ENCODE measurements at regions not wholly inside any gene's neighbourhood (a gene's known extent, or its start where the extent isn't known, plus 50 kb on each side); places are given as distances from the start of the nearest gene placed in this dataset.

DNA sequence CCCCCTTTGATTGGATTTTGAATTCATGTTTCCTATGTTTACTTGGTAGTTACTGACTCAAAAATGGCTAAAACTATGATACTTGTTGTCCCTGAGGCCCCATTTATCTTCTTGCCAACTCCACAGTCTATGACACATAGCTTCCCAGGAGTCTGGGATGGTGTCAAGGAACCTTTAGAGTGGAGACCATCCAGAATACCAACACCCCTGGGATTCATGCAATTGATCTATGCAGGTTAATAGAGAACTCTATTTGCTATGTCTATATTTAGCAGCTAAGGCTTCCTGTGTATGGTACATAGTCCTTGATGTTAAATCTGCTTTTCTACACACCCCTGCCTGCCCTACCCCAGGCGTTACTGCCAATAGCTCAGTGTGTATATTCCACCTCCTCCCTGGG lies 218.5 kb upstream of the HDAC4 start:
- Histone ChIP-seq H3K4me2 (ENCODE audit: control insufficient read depth, insufficient read depth) (no peak overlapping the region), H2AFZ (ENCODE audit: control insufficient read depth, low read depth, low read length) (no peak overlapping the region), H3K9me3 (replicated peaks; ENCODE audit: control insufficient read depth, insufficient read depth, low read length) (no peaks in the 10 kb centered on the region), H3K36me3 (ENCODE audit: control insufficient read depth in 2 of 2, insufficient read depth in 2 of 2, low read length in 1 of 2) (no peaks in the 10 kb centered on the region), H3K4me1 (ENCODE audit: control insufficient read depth, insufficient read depth, low read length) (no peaks in the 10 kb centered on the region), H3K27ac (ENCODE audit: control insufficient read depth, insufficient read depth) (no peak overlapping the region), H3K9ac (ENCODE audit: control insufficient read depth, insufficient read depth, low read length) (no peak overlapping the region), H3K27me3 (replicated peaks in 1 of 2; ENCODE audit: control insufficient read depth in 2 of 2, insufficient read depth in 2 of 2, low read length in 1 of 2) (no peaks in the 10 kb centered on the region; a peak in 1 of 4 replicates), H3K4me3 (no peak overlapping the region), H3K79me2 (ENCODE audit: control insufficient read depth, insufficient read depth, low read length) (no peaks in the 10 kb centered on the region), H4K20me1 (ENCODE audit: control insufficient read depth, insufficient read depth) (no peaks in the 10 kb centered on the region)
- intact Hi-C loops (cut with micrococcal nuclease; ENCODE audit: unreplicated experiment) = no loop called here
- in situ Hi-C loops (cut with MboI) = no loop called here
- DNase-seq (ENCODE audit: low read depth, low spot score) = no peak
- TF ChIP-seq MEF2B (IDR thresholded peaks at IDR 0.05; ENCODE audit: partially characterized antibody, poor library complexity, severe bottlenecking) (no peak), PAX8 (IDR thresholded peaks at IDR 0.05) (no peak), NR2F1 (conservative IDR thresholded peaks at IDR 0.05) (no peak), ZSCAN29 (IDR thresholded peaks at IDR 0.05) (no peak), EZH2 (IDR thresholded peaks at IDR 0.05; ENCODE audit: borderline replicate concordance, control insufficient read depth, low read depth, low read length) (no peak), HDGF (IDR thresholded peaks at IDR 0.05) (no peak), ZBTB4 (CRISPR knock-in tag; IDR thresholded peaks at IDR 0.05) (no peak), IKZF2 (IDR thresholded peaks at IDR 0.05) (no peak), IKZF1 (conservative IDR thresholded peaks at IDR 0.05) (no peak), RFX5 (IDR thresholded peaks at IDR 0.05; ENCODE audit: low read depth, low read length) (no peak), ATF7 (IDR thresholded peaks at IDR 0.05; ENCODE audit: low read depth) (no peak), MYC (IDR thresholded peaks at IDR 0.05; ENCODE audit: insufficient read depth, insufficient read length, insufficient replicate concordance, low read length, severe bottlenecking) (no peak), GABPA (IDR thresholded peaks at IDR 0.05; ENCODE audit: low read depth) (no peak), FOXK2 (IDR thresholded peaks at IDR 0.05) (no peak)
- TF ChIP-seq, protein P1, sequence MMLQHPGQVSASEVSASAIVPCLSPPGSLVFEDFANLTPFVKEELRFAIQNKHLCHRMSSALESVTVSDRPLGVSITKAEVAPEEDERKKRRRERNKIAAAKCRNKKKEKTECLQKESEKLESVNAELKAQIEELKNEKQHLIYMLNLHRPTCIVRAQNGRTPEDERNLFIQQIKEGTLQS (IDR thresholded peaks at IDR 0.05; ENCODE audit: borderline replicate concordance, extremely low read depth, low read depth, low read length) = no peak
- TF ChIP-seq, protein P2, sequence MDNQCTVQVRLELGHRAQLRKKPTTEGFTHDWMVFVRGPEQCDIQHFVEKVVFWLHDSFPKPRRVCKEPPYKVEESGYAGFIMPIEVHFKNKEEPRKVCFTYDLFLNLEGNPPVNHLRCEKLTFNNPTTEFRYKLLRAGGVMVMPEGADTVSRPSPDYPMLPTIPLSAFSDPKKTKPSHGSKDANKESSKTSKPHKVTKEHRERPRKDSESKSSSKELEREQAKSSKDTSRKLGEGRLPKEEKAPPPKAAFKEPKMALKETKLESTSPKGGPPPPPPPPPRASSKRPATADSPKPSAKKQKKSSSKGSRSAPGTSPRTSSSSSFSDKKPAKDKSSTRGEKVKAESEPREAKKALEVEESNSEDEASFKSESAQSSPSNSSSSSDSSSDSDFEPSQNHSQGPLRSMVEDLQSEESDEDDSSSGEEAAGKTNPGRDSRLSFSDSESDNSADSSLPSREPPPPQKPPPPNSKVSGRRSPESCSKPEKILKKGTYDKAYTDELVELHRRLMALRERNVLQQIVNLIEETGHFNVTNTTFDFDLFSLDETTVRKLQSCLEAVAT (IDR thresholded peaks at IDR 0.05) = no peak
- ChIA-PET POLR2A (no interaction called here), SMC1A (ENCODE audit: uncharacterized antibody, unreplicated experiment) (interaction anchor here (0.6 kb wide), 1 partner anchor 1333 kb away, joined by 3 read pairs; no protein-coding TSS in a partner anchor), RAD21 (ENCODE audit: unreplicated experiment) (no interaction called here), CTCF (no interaction called here)
- no peak for ATAC-seq
- FAIRE-seq = no peak
- 36% methylated on average over 1 of the region's 1 CpG for WGBS (ENCODE audit: insufficient coverage, insufficient replicate concordance, low lambda C conversion rate, missing lambda C conversion rate)
- no TSS peak for BruUV-seq (replicated peaks)

Measured in GM12878 (cell line).